Dermis microvascular lymphatic vessel endothelial cell (primary cell): ENCODE measurements at regions not wholly inside any gene's neighbourhood (a gene's known extent, or its start where the extent isn't known, plus 50 kb on each side); places are given as distances from the start of the nearest gene placed in this dataset.
"Not testable (repeated sequence)": the region's sequence is repeated elsewhere in the genome, so short reads cannot be mapped to it uniquely, and the experiment has no call there.

Source experiments
- DNase-seq, 2 donors: peaks; one replicate each; pipeline versions ENCODE4 v3.0.0 to v3.0.0-alpha.2; 2010; ENCODE audit warnings: low read depth in 2 of 2

DNA sequence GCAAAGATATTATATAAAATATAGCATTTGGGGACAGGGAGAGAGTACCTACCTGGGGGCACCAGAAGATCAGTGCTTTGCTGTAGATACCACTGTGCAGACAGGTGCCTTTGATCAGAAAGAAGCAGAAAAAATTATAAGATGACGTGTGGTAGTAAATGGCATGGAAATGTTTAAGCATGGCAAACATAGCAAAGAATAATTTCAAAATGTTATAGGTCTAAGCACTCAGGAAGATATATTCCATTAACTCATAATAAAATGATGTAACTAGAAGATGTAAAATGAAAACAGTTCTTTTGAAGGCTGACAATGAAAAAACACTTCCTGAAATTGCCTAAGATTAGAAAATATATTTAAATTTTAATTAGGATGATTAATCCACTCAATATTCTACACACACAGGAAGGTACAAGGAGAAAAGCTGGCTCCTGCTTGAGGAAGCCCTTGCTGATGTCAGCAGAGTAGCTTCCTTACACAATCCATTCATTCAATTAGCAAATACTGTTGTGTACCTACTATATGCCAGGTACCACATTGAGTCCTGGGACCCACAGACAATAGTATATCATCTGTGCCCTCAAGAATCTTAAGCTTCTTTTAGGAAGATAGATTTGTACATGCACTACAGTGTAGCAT is 290.2 kb upstream of the CNR1 start:
- DNase-seq = no peak

DNA sequence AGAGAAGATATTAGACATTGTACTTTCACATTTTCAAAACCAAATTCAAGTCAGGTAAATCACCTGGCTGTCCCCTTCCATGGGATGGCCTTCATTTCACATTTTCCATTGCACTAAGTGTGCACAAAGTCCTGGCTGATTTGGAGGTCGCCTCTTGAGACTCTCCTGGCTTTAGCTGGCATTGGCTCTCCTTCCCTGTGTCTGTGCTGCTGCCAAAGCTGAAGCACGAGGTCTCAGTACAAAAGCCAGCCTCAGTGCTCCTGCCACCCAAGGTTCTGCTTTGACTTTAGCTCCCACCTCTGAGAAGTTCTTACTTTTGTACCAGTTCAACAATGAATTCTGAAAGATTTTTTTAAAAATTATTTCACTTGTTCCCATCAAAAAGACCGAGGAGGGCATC is 289.2 kb upstream of the CNR1 start:
- DNase-seq = no peak

DNA sequence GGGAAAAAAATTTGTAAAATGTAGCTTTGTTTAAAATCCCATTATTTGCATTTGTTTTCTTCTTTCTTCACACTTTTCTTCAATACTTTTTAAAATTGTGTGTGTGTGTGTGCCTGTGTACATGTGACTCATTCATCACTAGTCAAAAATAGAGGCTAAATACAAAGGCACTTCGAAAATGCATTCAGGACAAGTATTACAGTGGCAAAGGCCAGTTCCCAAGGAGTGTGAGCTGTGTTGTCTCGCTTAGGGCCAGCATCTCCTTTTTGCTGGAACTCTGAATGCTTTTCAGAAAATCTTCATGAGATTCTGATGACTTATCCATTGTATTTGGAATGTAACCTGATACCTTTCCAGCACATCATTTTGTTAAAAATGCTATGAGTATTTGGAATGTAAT is 288.5 kb upstream of the CNR1 start:
- DNase-seq = no peak

DNA sequence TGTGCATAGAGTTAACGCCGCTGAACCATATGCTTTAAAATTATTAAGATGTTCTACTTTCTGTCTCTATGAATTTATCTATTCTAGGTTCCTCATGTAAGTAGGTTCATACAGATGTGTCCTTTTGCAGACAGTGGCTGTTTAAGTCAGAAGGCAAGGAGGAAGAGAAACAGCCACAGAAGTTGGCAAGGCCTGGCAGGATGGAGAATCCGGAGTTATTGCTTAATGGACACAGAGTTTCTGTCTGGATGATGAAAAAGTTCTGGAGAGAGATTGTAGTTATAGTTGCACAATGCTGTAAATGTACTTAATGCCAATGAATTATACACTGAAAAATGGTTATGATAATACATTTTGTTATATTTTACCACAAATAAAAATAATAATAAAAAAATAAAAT is 283.6 kb upstream of the CNR1 start:
- no peak for DNase-seq

DNA sequence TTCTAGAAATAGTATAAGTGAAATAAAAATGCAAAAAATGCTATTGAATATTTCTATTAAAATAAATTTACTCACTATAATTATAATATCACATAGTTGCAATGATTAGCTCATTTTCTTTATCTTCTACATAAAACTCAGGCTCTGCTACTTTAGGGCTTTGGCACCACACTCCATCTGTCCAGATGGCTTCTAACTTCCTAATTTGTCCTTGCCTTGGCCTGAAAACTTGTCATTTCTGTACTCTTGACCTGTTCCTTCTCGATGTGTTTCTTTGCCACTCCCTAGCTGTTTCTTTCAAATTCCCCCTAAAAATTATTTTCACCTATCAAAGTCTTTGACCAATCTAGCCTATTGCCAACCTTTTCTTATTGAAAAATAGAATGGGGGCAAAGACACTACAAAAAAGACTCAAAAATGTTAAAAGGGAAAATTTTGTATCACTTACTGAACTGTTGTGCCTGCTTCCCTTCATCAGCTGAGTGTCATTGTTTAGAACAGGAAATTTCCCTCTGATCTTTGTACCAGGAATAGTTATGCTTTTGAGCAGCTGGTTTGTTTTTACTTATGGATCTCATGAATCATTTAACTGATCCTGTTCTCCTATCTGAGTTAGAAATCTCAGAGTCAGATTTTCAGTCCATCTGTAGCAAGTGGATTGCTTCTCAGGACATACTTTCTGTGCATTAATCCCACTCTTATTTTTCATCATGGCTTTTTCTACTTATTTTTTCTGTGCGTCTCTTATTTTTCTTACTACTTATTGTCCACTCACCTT is 279.2 kb upstream of the CNR1 start:
- DNase-seq = peak in 1 of 2 donors; percentile 2

DNA sequence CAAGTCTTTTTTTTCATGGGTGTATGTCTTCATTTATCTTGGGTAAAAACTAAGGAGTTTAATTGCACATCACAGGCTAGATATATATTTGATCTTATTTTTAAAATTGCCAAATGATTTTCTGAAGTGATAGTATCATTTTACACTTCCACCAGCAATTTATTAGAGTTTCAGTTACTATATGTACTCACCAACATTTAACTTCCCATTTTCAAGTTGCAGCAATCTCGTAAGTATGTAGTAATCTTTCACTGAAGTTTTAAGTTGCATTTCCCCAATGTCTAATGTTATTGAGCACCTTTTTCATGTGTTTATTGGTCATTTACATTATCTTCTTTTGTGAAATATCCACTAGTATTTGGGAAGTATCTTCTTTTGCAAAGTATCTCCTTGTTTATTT is 277.4 kb upstream of the CNR1 start:
- no peak for DNase-seq

DNA sequence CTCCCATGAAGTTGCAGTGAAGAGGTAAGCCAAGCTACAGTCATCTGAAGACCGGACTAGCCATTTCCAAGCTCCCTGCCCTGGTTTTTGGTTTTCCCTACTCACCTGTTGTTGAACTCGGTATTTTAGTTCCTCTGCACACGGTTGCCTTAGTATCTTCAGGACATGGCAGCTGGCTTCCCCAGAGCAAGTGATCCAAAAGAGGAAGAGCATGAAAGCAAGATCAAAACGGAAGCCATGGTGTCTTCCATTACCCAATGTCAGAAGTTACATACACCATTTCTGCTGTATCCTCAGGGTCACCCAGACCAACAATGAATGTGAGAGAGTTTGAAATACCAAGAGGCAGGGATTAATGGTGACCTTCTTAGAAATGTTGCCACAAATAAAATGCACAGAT is 276.6 kb upstream of the CNR1 start:
- DNase-seq = no peak

DNA sequence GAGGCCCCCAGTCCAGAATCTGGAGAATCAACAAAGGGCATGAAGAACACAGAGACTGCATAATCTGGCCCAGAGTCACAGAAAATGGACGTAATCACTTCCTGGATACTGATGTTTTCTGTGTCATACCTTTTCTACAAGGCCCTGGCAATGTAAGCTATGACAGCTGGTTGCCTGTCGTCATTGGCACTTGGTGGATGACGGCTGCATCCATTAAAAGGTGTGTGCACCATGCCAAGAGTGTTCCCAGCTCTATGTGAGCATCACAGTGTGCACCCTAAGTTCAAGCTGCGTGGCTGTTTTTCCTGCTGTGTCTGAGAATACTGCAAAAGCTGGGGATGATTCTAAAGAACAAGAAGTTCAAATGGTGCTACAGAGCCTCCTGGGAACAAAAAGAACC is 275.2 kb upstream of the CNR1 start:
- no peak for DNase-seq

DNA sequence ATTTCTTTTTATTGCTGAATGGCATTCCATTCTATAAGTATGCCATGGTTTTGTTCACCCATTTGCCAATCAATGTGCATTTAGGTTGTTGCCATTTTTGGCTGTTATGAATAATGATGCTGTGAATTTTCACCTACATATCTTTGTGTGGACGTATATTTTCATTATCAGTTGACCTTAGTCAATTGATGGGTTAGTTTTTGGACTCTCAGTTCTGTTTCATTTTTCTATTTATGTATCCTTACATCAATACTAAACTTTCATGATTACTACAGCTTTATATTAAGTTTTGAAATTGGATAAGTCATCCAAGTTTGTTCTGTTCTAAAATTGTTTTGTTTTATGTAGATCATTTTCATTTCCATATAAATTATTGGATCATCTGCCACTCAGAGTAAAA is 261.9 kb upstream of the CNR1 start:
- DNase-seq = no peak

DNA sequence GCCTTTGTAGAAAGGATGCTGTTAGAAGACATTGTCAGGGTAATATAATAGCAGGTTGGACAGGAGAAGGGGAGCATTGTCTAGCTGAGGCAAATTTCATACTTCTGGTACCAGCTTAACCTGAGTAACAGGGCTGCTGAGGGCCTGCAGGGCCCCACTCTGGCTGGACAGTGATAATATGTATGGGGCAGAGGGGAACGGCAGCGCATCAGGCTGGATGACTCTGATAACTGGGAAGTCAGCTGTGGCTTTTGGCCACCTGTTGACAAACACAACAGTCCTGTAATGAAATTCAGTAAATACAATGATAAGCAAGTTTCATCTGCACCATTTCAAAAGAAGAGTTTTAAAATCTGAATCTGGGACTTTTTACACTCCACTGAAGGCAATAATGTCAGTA is 259.9 kb upstream of the CNR1 start:
- no peak for DNase-seq

DNA sequence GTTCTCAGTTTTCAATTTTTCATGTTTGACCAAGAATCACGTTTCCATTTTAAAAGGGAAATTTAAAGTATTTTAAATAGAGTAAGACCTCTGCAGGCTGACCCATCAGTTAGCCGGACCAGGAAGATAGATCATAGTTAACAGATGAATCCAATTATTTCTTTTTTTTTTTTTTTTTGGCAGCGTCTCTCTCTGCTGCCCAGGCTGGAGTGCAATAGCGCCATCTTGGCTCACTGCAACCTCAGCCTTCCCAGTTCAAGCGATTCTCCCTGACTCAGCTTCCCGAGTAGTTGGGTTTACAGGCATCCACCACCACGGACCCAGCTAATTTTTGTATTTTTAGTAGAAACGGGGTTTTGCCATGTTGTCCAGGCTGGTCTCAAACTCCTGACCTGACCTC is 256.7 kb upstream of the CNR1 start:
- DNase-seq = no peak

DNA sequence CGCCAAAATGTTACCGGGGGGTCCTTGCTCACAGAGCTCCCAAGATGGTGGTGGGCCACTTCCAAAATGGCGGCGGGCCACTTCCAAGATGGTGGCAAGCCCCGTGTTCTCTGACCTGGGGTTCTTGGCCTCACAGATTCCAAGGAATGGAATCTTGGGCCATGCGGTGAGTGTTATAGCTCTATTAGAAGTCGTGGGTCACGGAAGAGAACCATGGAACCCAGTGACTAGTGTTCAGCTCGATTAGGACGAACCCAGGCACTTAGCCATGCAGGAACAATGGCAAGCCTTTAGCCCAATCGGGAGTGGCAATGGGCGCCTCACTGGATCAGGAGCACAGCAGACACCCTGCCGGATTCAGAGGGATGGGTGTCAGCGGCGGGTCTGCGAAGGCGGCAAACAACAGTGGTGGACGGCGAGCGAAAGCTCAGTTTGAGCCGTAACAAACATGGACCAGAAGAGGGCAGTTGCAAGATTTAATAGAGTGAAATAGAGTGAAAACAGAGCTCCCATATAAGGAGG is 254.9 kb upstream of the CNR1 start:
- DNase-seq = not testable (repeated sequence)

DNA sequence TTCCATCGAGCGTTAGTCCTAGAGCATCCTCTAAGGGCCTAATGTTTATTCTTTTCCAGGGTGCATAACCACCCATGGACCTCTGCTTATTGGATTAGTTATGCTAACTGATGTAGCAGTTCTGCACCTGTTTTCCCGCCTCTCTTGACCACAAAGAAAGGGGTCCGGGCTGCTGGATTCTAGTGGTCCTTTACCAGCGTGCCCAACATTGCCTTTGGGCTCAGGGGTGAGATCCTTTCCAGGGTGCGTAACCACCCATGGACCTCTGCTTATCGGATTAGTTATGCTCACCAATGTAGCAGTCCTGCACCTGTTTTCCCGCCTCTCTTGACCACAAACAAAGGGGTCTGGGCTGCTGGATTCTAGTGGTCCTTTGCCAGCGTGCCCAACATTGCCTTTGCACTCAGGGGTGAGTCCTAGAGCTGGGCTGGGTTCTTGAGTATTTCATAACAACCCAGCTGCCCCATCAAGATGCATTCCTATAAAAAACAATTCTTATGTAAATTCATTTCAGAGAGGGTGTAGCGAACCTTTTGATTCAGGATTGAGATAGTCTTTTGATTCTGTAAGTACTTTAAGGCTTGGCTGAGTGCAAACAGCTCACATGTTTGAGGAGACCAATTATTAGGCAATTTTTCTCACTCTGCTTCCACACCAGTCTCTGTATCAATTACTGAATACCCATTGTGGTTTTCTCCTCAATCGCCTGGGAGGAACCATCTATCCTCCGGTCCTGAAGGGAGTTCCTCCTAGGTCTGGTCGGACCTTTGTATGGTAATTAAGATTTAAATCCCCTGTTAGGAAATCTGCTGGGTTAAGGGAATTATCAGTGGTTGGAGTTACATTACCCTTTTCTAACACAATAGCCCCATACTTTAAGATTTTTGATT is 253.0 kb upstream of the CNR1 start:
- not testable (repeated sequence) for DNase-seq

DNA sequence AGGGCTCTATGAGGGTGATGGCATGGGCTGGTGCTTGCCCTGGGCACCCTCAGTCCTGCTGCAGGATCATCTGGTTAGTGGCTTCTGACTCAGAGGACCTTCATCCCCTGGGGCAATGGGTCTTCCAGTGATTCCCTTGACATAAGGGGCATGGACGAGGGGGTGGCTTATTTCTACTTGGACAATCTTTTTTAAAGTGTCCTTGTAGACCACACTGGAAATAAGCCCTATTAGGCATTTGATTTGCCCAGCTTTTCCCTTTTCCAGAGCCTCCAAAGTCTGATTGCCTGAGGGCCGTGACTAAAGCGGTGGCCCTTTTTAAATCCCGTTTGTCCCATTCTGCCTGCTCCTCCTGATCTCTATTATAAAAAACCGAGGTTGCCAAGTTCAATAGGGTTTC is 251.2 kb upstream of the CNR1 start:
- not testable (repeated sequence) for DNase-seq

DNA sequence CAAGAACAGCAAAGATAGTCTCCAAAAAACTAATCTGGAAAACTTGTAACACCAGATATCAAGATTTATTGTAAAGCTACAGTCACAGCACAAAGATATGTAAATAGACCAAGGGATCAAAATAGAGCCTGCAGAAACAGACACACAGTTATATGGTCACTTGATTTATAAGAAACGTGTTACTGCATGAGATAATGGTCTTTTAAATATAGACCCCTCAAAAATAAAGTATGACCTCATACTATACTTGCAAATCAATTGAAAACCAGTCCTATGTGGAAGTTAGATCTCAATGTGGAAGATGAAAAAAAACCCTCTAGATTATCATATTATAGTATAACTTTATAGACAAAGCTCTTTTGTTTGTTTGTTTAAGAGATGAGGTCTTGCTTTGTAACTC is 247.3 kb upstream of the CNR1 start:
- DNase-seq = no peak

DNA sequence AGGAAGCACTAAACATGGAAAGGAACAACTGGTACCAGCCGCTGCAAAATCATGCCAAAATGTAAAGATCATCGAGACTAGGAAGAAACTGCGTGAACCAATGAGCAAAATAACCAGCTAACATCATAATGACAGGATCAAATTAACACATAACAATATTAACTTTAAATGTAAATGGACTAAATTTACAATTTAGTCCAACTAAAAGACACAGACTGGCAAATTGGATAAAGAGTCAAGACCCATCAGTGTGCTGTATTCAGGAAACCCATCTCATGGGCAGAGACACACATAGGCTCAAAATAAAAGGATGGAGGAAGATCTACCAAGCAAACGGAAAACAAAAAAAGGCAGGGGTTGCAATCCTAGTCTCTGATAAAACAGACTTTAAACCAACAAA is 242.2 kb upstream of the CNR1 start:
- not testable (repeated sequence) for DNase-seq

DNA sequence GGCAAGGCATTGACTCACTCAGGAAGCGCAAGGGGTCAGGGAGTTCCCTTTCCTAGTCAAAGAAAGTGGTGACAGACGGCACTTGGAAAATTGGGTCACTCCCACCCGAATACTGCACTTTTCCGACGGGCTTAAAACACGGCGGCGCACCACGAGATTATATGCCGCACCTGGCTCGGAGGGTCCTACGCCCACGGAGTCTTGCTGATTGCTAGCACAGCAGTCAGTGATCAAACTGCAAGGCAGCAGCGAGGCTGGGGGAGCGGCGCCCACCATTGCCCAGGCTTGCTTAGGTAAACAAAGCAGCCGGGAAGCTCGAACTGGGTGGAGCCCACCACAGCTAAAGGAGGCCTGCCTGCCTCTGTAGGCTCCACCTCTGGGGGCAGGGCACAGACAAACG is 240.5 kb upstream of the CNR1 start:
- DNase-seq = not testable (repeated sequence)

DNA sequence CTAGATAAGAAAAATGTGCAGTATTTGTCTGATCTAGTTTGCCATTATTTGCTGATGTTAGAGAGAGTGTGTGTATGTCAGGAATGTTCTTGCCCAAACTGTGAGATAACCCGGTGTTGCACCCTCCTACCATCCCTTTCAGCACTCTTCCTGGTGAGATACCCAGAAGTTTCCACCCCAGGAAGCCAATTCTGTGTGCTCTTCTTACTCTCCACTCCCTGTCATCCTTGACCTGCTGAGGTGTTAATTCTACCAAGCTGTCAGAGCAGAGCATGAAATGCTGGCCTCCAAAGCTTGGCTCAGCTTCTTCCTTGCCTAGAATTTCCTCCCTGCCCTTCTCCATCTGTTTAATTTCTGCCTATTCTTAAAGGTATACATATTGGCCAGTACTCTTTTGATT is 237.3 kb upstream of the CNR1 start:
- no peak for DNase-seq

DNA sequence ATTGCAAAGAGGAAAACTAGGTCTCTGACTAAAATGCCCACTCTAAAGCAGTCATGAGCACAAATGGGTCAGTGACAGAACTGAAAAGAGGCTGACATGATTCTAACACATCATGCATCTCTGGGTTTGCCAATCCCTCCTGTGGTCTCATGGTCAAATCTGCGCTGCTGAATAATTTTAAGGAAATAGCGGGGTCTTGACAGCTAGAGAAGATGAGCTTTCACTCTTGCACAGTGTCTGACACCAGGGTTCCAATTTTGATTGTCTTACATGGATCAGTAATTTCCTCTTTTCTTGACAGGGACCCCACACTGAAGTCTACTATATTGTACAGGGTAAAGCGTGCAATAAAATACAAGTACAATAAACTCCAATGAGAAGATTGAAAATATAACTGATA is 236.8 kb upstream of the CNR1 start:
- no peak for DNase-seq

DNA sequence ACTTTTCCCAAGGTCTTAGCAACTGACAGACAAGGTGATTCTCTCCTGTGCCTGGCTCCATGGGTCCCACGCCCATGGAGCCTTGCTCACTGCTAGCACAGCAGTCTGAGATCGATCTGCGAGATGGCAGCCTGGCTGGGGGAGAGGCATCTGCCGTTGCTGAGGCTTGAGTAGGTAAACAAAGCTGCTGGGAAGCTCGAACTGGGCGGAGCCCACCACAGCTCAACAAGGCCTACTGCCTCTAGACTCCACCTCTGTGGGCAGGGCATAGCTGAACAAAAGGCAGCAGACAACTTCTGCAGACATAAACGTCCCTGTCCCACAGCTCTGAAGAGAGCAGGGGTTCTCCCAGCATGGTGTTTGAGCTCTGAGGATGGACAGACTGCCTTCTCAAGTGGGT is 224.9 kb upstream of the CNR1 start:
- DNase-seq = not testable (repeated sequence)

DNA sequence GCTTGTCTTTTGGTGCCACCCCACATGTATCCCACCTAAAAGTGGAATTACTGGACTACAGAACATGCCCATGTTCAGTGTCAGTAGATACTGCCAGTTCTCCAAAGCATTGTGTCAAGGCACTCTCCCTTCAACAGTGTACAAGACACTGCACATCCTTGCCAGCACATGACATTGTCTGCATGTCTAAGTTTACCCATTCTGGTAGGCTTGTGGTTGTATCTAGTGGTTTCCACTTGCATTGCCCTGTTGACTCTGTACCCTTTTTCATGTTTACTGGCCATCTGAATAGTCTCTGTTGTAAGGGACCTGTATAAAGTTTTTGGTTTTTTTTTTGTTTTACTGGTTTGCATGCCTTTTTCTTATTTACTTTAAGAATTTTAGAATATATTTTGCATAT is 222.4 kb upstream of the CNR1 start:
- no peak for DNase-seq

DNA sequence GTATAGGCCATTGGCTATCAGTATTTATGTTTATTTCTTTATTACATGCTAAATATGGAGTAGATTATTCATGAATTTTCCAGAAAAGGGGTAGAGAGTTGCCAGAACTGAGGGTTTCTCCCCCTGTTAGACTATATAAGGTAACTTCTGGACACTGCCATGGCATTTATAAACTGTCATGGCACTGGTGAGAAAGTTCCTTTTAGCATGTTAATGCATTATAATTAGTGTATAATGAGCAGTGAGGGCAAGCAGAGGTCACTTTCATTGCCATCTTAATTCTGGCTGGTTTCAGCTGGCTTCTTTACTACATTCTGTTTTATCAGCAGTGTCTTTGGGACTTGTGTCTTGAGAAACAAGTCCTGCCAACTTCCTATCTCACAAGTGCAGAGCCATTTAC is 220.0 kb upstream of the CNR1 start:
- DNase-seq = no peak
